Left cardiac atrium (tissue), 4 donors: ENCODE measurements at regions not wholly inside any gene's neighbourhood (a gene's known extent, or its start where the extent isn't known, plus 50 kb on each side); places are given as distances from the start of the nearest gene placed in this dataset.
"Not testable (repeated sequence)": the region's sequence is repeated elsewhere in the genome, so short reads cannot be mapped to it uniquely, and the experiment has no call there.

Source experiments
- ATAC-seq, 2 donors: fragments of 200-7000 bp; cut with Tn5 transposase; one replicate each; pipeline ENCODE4 v1.9.1; 2020; ENCODE audit warnings: mild to moderate bottlenecking in 2 of 2, moderate library complexity in 2 of 2
- DNase-seq: peaks from one replicate; pipeline ENCODE4 v3.0.0-alpha.2; 2020
- intact Hi-C, 2 donors: fragments of 100-400 bp; cut with DNase I; formaldehyde crosslinking; loops; one replicate each; pipeline versions ENCODE4 v1.14.1 to v1.15.1; 2022 to 2023
- donor health status: DM: no; HTN: yes; CAD: no.
- donor health status: DM: no; HTN: yes; CAD: no; lungs with severe emphysema.
- donor health status: DM: yes; HTN: yes; CAD: no.
- donor health status: Dilated cardiomyopathy.

GRCh38 chr17:27181379-27181925, 112.5 kb upstream of the WSB1 start:
- DNase-seq, intact Hi-C loops, ATAC-seq: not testable (repeated sequence)

- intact Hi-C loops, result no loop called here
- DNase-seq (no peak), ATAC-seq (no peak)
Measured at GRCh38 chr17:27181935-27182334, 112.0 kb upstream of the WSB1 start.

GRCh38 chr17:27197505-27197904, 96.4 kb upstream of the WSB1 start:
- ATAC-seq, intact Hi-C loops: not testable (repeated sequence)
- peak; percentile 39 for DNase-seq

GRCh38 chr17:27199948-27200347, 94.0 kb upstream of the WSB1 start:
- ATAC-seq, result no peak
- no peak for DNase-seq
- intact Hi-C loops, result no loop called here

- ATAC-seq, result no peak
- intact Hi-C loops, result no loop called here
- no peak for DNase-seq
Measured at GRCh38 chr17:27200476-27200875, 93.4 kb upstream of the WSB1 start.

- no peak for DNase-seq
- intact Hi-C loops, result no loop called here
- ATAC-seq, result no peak
Measured at GRCh38 chr17:27203241-27203640, 90.7 kb upstream of the WSB1 start.

- no peak for DNase-seq
- intact Hi-C loops, result no loop called here
Measured at GRCh38 chr17:27206447-27206846, 87.5 kb upstream of the WSB1 start.

GRCh38 chr17:27207073-27207513, 86.8 kb upstream of the WSB1 start:
- ATAC-seq (peak in 1 of 2 donors; percentile 85), DNase-seq (no peak)
- intact Hi-C loops, result no loop called here

More at GRCh38 chr17:27206447-27206846, 87.5 kb upstream of the WSB1 start:
- no peak for ATAC-seq

GRCh38 chr17:27208370-27208769, 85.5 kb upstream of the WSB1 start:
- DNase-seq, ATAC-seq, intact Hi-C loops: not testable (repeated sequence)

GRCh38 chr17:27209316-27209715, 84.6 kb upstream of the WSB1 start:
- ATAC-seq, result no peak
- DNase-seq, result no peak
- intact Hi-C loops, result no loop called here

- DNase-seq, ATAC-seq, intact Hi-C loops: not testable (repeated sequence)
Measured at GRCh38 chr17:27210809-27211208, 83.1 kb upstream of the WSB1 start.

GRCh38 chr17:27216836-27217235, 77.1 kb upstream of the WSB1 start:
- no peak for ATAC-seq
- DNase-seq, result no peak
- intact Hi-C loops, result no loop called here

GRCh38 chr17:27217631-27218030, 76.3 kb upstream of the WSB1 start:
- DNase-seq, result no peak
- ATAC-seq, result peak in 1 of 2 donors; percentile 29
- intact Hi-C loops, result no loop called here

- intact Hi-C loops, result no loop called here
- ATAC-seq, result no peak
- DNase-seq, result no peak
Measured at GRCh38 chr17:27218041-27218440, 75.9 kb upstream of the WSB1 start.

- DNase-seq (no peak), ATAC-seq (no peak)
- intact Hi-C loops, result no loop called here
Measured at GRCh38 chr17:27218719-27219488, 75.0 kb upstream of the WSB1 start.

GRCh38 chr17:27222515-27222914, 71.4 kb upstream of the WSB1 start:
- no peak for ATAC-seq
- intact Hi-C loops, result loop anchor here in 1 of 2 donors (10.0 kb wide), 1 partner anchor 432 kb away; no protein-coding TSS in a partner anchor
- DNase-seq, result no peak

- DNase-seq (no peak), ATAC-seq (no peak)
- intact Hi-C loops, result loop anchor here in 1 of 2 donors (10.0 kb wide), 1 partner anchor 430 kb away; no protein-coding TSS in a partner anchor
Measured at GRCh38 chr17:27224526-27225315, 69.2 kb upstream of the WSB1 start.

- intact Hi-C loops, result loop anchor here in 1 of 2 donors (10.0 kb wide), 1 partner anchor 428 kb away; no protein-coding TSS in a partner anchor
- no peak for ATAC-seq
- no peak for DNase-seq
Measured at GRCh38 chr17:27226611-27227230, 67.2 kb upstream of the WSB1 start.

GRCh38 chr17:27230996-27231395, 62.9 kb upstream of the WSB1 start:
- ATAC-seq (no peak), DNase-seq (no peak)
- intact Hi-C loops, result loop anchor here (5.0 to 10.0 kb wide), 2 partner anchors 204 to 366 kb away; no protein-coding TSS in a partner anchor
